Astrocyte (in vitro differentiated cells and primary cell): ENCODE measurements at regions not wholly inside any gene's neighbourhood (a gene's known extent, or its start where the extent isn't known, plus 50 kb on each side); places are given as distances from the start of the nearest gene placed in this dataset.

Experiments used
- CTCF ChIP-seq: IDR thresholded peaks from 2 replicates; pipeline ENCODE4 v1.5.1; 2011; ENCODE audit warnings: low read depth, mild to moderate bottlenecking, inconsistent platforms, low read length, moderate library complexity; ENCODE audit not compliant: insufficient read depth
- EZH2 ChIP-seq: IDR thresholded peaks from 2 replicates; pipeline ENCODE4 v1.6.1; 2012; ENCODE audit warnings: mild to moderate bottlenecking, low read length, inconsistent platforms; ENCODE audit not compliant: insufficient read depth

- no peak for TF ChIP-seq CTCF
- no peak for TF ChIP-seq EZH2
These were observed 604.1 kb downstream of the MTRR start for GRCh38 chr5:8473016-8473415.
